ENCODE measurements at regions not wholly inside any gene's neighbourhood (a gene's known extent, or its start where the extent isn't known, plus 50 kb on each side); places are given as distances from the start of the nearest gene placed in this dataset.

DNA sequence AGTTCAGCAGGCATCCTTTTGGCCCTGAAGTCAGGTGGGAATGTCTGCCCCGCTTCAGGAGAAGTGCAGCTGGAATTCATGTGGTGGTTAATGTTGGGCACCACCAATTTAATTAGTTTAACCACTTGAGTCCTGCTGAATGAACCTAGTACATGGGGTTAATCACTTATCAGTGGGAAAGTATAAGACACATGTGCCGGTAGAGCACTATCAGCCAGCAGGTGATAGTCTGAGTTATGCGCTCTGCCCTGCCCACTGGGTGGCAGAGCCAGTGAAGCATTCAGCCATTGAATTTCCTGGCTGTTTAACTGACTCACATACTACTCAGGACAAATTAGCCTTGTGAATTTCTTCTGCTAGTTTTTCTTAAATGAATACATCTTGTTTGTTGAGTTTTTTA is 789.7 kb upstream of the PRR20A start:
- no peak overlapping the region for H3K9ac ChIP-seq (ENCODE audit: low read length)
- WGBS (ENCODE audit: insufficient coverage): 100% methylated on average over 2 of the region's 3 CpGs
- DNase-seq (no peak), ATAC-seq (ENCODE audit: low read depth) (no peak)
- ChIA-PET CTCF (no interaction called here), POLR2A (no interaction called here)
- H3K4me1 ChIP-seq (ENCODE audit: control insufficient read depth in 2 of 2, insufficient read depth in 2 of 2, low read length in 2 of 2): no peaks in the 10 kb centered on the region
- H3K4me3 Mint-ChIP-seq: no peak overlapping the region
- H3K9me3 Mint-ChIP-seq (ENCODE audit: insufficient read depth): peaks cover 2% of the 10 kb centered on the region
- H3K4me2 ChIP-seq (replicated peaks; ENCODE audit: low read depth, low read length, poor library complexity, severe bottlenecking): no peak overlapping the region
- no peaks in the 10 kb centered on the region for H3K27me3 ChIP-seq (replicated peaks in 1 of 4; ENCODE audit: control extremely low read depth in 1 of 4, control insufficient read depth in 3 of 4, insufficient read depth in 4 of 4, low read length in 3 of 4)
- no peaks in the 10 kb centered on the region for H3K27me3 Mint-ChIP-seq
- no peaks in the 10 kb centered on the region for H4K20me1 ChIP-seq (ENCODE audit: control insufficient read depth, insufficient read depth, low read length, poor library complexity, severe bottlenecking)
- no peak overlapping the region for H3K4me3 ChIP-seq (ENCODE audit: control extremely low read depth in 1 of 5, extremely low read depth in 1 of 5, insufficient read depth in 1 of 5, low read depth in 2 of 5, low read length in 4 of 5)
- H3K4me1 Mint-ChIP-seq: no peaks in the 10 kb centered on the region
- H2AFZ ChIP-seq (ENCODE audit: insufficient read depth, low read depth, low read length, poor library complexity, severe bottlenecking): no peak overlapping the region
- no peaks in the 10 kb centered on the region for H3K79me2 ChIP-seq (ENCODE audit: control insufficient read depth, insufficient read depth, low read length)
- no peak overlapping the region for H3K27ac ChIP-seq (ENCODE audit: low read length in 2 of 2)
- no peaks in the 10 kb centered on the region for H3K36me3 ChIP-seq (replicated peaks in 1 of 2; ENCODE audit: control extremely low read depth in 1 of 2, control insufficient read depth in 1 of 2, extremely low read depth in 1 of 2, insufficient read depth in 2 of 2, low read length in 1 of 2)
- no peak overlapping the region for H3K27ac Mint-ChIP-seq
- TF ChIP-seq CTCF (IDR thresholded peaks at IDR 0.05) (no peak), EZH2 (IDR thresholded peaks at IDR 0.05; ENCODE audit: borderline replicate concordance, insufficient read depth, low read depth, low read length, poor library complexity, severe bottlenecking) (no peak)
- intact Hi-C loops (cut with micrococcal nuclease): no loop called here
- H3K9me3 ChIP-seq (ENCODE audit: control extremely low read depth in 1 of 3, control insufficient read depth in 2 of 3, insufficient read depth in 1 of 3, low read length in 2 of 3): peaks cover 0 to 9% (median 0%) of the 10 kb centered on the region in 3 donors

DNA sequence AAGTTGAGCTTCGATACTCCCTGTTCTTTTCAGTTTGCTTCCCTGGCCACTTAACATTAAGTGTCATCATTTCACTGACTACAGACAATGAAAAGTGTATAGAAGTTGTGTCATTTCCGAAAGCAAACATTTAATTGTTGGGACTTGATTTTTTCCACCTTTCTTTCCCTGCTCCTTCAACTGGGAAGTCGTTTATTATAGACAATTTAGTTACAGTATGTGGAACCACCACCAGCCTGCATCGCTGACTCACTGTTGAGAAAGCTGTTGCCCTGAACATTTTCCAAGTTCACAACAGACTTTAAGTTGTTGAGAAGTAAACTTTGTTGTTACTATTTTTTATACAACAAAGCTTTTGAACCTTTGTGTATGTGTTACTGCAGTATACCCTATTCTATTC is 788.4 kb upstream of the PRR20A start:
- Histone ChIP-seq H3K36me3 (replicated peaks in 1 of 2; ENCODE audit: control extremely low read depth in 1 of 2, control insufficient read depth in 1 of 2, extremely low read depth in 1 of 2, insufficient read depth in 2 of 2, low read length in 1 of 2) (no peaks in the 10 kb centered on the region), H3K27me3 (replicated peaks in 1 of 4; ENCODE audit: control extremely low read depth in 1 of 4, control insufficient read depth in 3 of 4, insufficient read depth in 4 of 4, low read length in 3 of 4) (no peaks in the 10 kb centered on the region), H2AFZ (ENCODE audit: insufficient read depth, low read depth, low read length, poor library complexity, severe bottlenecking) (no peak overlapping the region), H4K20me1 (ENCODE audit: control insufficient read depth, insufficient read depth, low read length, poor library complexity, severe bottlenecking) (no peaks in the 10 kb centered on the region), H3K9ac (ENCODE audit: low read length) (no peak overlapping the region), H3K27ac (ENCODE audit: low read length in 2 of 2) (no peak overlapping the region), H3K4me2 (replicated peaks; ENCODE audit: low read depth, low read length, poor library complexity, severe bottlenecking) (no peak overlapping the region), H3K4me1 (ENCODE audit: control insufficient read depth in 2 of 2, insufficient read depth in 2 of 2, low read length in 2 of 2) (no peaks in the 10 kb centered on the region), H3K79me2 (ENCODE audit: control insufficient read depth, insufficient read depth, low read length) (no peaks in the 10 kb centered on the region), H3K9me3 (ENCODE audit: control extremely low read depth in 1 of 3, control insufficient read depth in 2 of 3, insufficient read depth in 1 of 3, low read length in 2 of 3) (peaks cover 0 to 4% (median 0%) of the 10 kb centered on the region in 3 donors), H3K4me3 (ENCODE audit: control extremely low read depth in 1 of 5, extremely low read depth in 1 of 5, insufficient read depth in 1 of 5, low read depth in 2 of 5, low read length in 4 of 5) (no peak overlapping the region)
- ATAC-seq (ENCODE audit: low read depth) (no peak), DNase-seq (no peak)
- no CpG with 5 or more reads among the region's 4 CpGs for WGBS (ENCODE audit: insufficient coverage)
- peaks cover 2% of the 10 kb centered on the region for H3K9me3 Mint-ChIP-seq (ENCODE audit: insufficient read depth)
- no peak overlapping the region for H3K27ac Mint-ChIP-seq
- CTCF ChIA-PET: no interaction called here
- POLR2A ChIA-PET: no interaction called here
- no peaks in the 10 kb centered on the region for H3K27me3 Mint-ChIP-seq
- H3K4me3 Mint-ChIP-seq: no peak overlapping the region
- TF ChIP-seq CTCF (IDR thresholded peaks at IDR 0.05): no peak
- no peak for TF ChIP-seq EZH2 (IDR thresholded peaks at IDR 0.05; ENCODE audit: borderline replicate concordance, insufficient read depth, low read depth, low read length, poor library complexity, severe bottlenecking)
- intact Hi-C loops (cut with micrococcal nuclease): no loop called here
- H3K4me1 Mint-ChIP-seq: no peaks in the 10 kb centered on the region

All from B cell (primary cell).